ENCODE measurements at regions not wholly inside any gene's neighbourhood (a gene's known extent, or its start where the extent isn't known, plus 50 kb on each side); places are given as distances from the start of the nearest gene placed in this dataset.

DNA sequence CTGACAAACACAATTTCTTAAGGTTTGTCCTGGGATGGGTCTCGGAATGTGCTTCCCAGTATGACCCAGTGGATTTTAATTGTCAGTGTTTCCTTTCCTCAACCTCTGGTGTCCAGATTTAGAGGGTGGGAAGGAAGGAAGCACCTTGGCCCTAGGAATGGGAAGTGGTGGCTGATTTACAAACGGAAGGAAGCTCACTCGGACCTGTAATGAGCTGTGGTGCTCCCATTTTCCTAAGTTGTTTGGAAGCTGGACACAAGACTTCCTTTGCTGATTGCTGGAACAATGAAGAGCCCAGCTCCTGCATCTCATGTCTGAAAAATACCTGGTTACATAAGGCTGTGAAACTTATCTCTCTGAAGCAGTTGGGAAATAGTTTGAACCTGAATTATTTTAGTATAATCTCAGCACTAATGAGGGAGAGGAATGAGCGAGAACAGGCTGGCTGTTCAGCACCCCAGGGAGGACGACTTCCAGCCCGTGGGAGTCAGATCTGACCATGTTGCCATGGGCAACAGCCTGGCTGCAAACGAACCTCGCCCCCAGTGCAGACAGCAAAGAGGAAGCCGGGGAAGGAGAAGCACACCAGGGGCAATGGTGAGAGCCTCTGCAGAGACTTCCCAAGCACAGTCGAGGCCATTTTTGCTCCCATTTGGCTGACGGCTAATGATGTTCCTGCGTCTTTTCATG lies 74.4 kb upstream of the ASB18 start:
- TF ChIP-seq REST (IDR thresholded peaks at IDR 0.05; ENCODE audit: insufficient replicate concordance, low read depth) = no peak
- TF ChIP-seq SPI1 (IDR thresholded peaks at IDR 0.05; ENCODE audit: borderline replicate concordance, low read depth) = no peak
- no peak for TF ChIP-seq POLR2AphosphoS5 (IDR thresholded peaks at IDR 0.05; ENCODE audit: low read depth)
- TF ChIP-seq, protein P1, sequence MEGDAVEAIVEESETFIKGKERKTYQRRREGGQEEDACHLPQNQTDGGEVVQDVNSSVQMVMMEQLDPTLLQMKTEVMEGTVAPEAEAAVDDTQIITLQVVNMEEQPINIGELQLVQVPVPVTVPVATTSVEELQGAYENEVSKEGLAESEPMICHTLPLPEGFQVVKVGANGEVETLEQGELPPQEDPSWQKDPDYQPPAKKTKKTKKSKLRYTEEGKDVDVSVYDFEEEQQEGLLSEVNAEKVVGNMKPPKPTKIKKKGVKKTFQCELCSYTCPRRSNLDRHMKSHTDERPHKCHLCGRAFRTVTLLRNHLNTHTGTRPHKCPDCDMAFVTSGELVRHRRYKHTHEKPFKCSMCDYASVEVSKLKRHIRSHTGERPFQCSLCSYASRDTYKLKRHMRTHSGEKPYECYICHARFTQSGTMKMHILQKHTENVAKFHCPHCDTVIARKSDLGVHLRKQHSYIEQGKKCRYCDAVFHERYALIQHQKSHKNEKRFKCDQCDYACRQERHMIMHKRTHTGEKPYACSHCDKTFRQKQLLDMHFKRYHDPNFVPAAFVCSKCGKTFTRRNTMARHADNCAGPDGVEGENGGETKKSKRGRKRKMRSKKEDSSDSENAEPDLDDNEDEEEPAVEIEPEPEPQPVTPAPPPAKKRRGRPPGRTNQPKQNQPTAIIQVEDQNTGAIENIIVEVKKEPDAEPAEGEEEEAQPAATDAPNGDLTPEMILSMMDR (IDR thresholded peaks at IDR 0.05; ENCODE audit: insufficient read depth, low read length) = no peak
- no peak for TF ChIP-seq GABPA (IDR thresholded peaks at IDR 0.05; ENCODE audit: low read depth)
- H3K4me3 ChIP-seq (replicated peaks; ENCODE audit: insufficient read depth, low read length) = no peak overlapping the region
- no peak overlapping the region for H3K27ac ChIP-seq (replicated peaks)
- DNase-seq (ENCODE audit: low read depth in 1 of 2, low spot score in 1 of 2) = peak in 1 of 2 experiments; percentile 2
- no peaks in the 10 kb centered on the region for H3K27me3 ChIP-seq (ENCODE audit: insufficient read depth, poor library complexity, severe bottlenecking)

DNA sequence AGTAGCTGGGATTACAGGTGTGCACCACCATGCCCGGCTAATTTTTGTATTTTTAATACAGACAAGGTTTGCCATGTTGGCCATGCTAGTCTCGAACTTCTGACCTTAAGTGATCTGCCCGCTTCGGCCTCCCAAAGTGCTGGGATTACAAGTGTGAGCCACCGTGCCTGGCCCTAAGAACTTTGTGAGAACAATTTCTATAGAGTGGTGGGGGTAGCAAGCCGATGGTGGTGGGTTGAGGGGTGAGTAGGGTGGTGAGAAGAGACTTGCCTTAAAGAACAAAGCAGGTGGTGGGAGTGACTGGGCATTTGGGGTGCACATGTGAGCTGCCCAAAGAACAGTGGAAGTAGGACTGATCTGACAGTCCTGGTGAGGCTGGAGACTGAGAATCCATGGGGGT lies 76.0 kb upstream of the ASB18 start:
- Histone ChIP-seq H3K27ac (replicated peaks) (no peak overlapping the region), H3K4me3 (replicated peaks; ENCODE audit: insufficient read depth, low read length) (no peak overlapping the region), H3K27me3 (ENCODE audit: insufficient read depth, poor library complexity, severe bottlenecking) (no peaks in the 10 kb centered on the region)
- TF ChIP-seq SPI1 (IDR thresholded peaks at IDR 0.05; ENCODE audit: borderline replicate concordance, low read depth) = no peak
- TF ChIP-seq, protein P1 (IDR thresholded peaks at IDR 0.05; ENCODE audit: insufficient read depth, low read length) = no peak
- TF ChIP-seq REST (IDR thresholded peaks at IDR 0.05; ENCODE audit: insufficient replicate concordance, low read depth) = no peak
- no peak for TF ChIP-seq GABPA (IDR thresholded peaks at IDR 0.05; ENCODE audit: low read depth)
- TF ChIP-seq POLR2AphosphoS5 (IDR thresholded peaks at IDR 0.05; ENCODE audit: low read depth) = no peak
- no peak for DNase-seq (ENCODE audit: low read depth in 1 of 2, low spot score in 1 of 2)

- no peak for DNase-seq (ENCODE audit: low read depth in 1 of 2, low spot score in 1 of 2)
- Histone ChIP-seq H3K27me3 (ENCODE audit: insufficient read depth, poor library complexity, severe bottlenecking) (no peaks in the 10 kb centered on the region), H3K4me3 (replicated peaks; ENCODE audit: insufficient read depth, low read length) (no peak overlapping the region), H3K27ac (replicated peaks) (no peak overlapping the region)
- TF ChIP-seq GABPA (IDR thresholded peaks at IDR 0.05; ENCODE audit: low read depth) (no peak), POLR2AphosphoS5 (IDR thresholded peaks at IDR 0.05; ENCODE audit: low read depth) (no peak), REST (IDR thresholded peaks at IDR 0.05; ENCODE audit: insufficient replicate concordance, low read depth) (no peak), SPI1 (IDR thresholded peaks at IDR 0.05; ENCODE audit: borderline replicate concordance, low read depth) (no peak)
- TF ChIP-seq, protein P1 (IDR thresholded peaks at IDR 0.05; ENCODE audit: insufficient read depth, low read length) = no peak
Observed at GRCh38 chr2:236341067-236341466, 76.9 kb upstream of the ASB18 start.

Measured in HL-60 (cell line).